Right lobe of liver (tissue), 4 donors: ENCODE measurements at regions not wholly inside any gene's neighbourhood (a gene's known extent, or its start where the extent isn't known, plus 50 kb on each side); places are given as distances from the start of the nearest gene placed in this dataset.

Experiments
- POLR2A ChIP-seq: fragments of 450-650 bp; IDR thresholded peaks from one replicate; pipeline ENCODE4 v1.6.1; 2017; ENCODE audit warnings: antibody characterized with exemption, mild to moderate bottlenecking
- TF ChIP-seq, protein P1 (sequence below), 4 donors: fragments of 200-600 bp in 3 of 4; fragments of 450-650 bp in 1 of 4; IDR thresholded peaks; one replicate each; pipeline versions ENCODE4 v1.5.1 to v1.8.0; 2016 to 2022; ENCODE audit warnings: antibody characterized with exemption in 4 of 4, mild to moderate bottlenecking in 2 of 4
- donor health status: DM: no; HTN: no; CAD: no.
- donor health status: DM: no; HTN: no; CAD: no.
- donor health status: DM: no; HTN: yes; CAD: no.

DNA sequence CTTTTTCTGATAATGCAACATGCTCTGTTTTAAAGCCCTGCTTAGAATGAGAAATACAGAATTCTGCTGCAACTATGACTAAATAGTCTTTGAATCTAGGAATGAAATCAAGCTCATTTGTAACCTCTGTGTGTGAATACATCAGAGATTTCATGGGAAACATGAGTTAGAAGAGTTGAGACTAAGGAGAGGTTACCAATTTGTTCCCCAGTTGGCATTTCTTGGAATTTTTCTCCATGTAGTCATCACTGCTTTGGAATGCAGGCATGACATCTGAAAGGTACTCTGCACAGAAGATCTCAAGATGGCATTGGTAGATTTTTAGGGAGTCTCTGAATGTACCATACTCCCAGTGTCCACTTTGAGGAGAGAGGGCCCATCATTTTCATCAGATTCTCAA lies 237.2 kb downstream of the TFAP2A start:
- TF ChIP-seq, protein P1, sequence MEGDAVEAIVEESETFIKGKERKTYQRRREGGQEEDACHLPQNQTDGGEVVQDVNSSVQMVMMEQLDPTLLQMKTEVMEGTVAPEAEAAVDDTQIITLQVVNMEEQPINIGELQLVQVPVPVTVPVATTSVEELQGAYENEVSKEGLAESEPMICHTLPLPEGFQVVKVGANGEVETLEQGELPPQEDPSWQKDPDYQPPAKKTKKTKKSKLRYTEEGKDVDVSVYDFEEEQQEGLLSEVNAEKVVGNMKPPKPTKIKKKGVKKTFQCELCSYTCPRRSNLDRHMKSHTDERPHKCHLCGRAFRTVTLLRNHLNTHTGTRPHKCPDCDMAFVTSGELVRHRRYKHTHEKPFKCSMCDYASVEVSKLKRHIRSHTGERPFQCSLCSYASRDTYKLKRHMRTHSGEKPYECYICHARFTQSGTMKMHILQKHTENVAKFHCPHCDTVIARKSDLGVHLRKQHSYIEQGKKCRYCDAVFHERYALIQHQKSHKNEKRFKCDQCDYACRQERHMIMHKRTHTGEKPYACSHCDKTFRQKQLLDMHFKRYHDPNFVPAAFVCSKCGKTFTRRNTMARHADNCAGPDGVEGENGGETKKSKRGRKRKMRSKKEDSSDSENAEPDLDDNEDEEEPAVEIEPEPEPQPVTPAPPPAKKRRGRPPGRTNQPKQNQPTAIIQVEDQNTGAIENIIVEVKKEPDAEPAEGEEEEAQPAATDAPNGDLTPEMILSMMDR (IDR thresholded peaks at IDR 0.05): no peak
- no peak for TF ChIP-seq POLR2A
